ENCODE measurements at regions not wholly inside any gene's neighbourhood (a gene's known extent, or its start where the extent isn't known, plus 50 kb on each side); places are given as distances from the start of the nearest gene placed in this dataset.

GRCh38 chr9:107216329-107216728 is 66.8 kb upstream of the RAD23B start:
- H3K4me3 ChIP-seq, result no peak overlapping the region
- no peak overlapping the region for H3K9ac ChIP-seq (ENCODE audit: low read depth in 2 of 2, low read length in 2 of 2)
- intact Hi-C loops (cut with DNase I), result no loop called here
- H3K4me1 ChIP-seq, result no peaks in the 10 kb centered on the region
- no peaks in the 10 kb centered on the region for H3K9me3 ChIP-seq
- no peaks in the 10 kb centered on the region for H3K36me3 ChIP-seq
- no peak overlapping the region for H3K27ac ChIP-seq
- TF ChIP-seq CTCF (IDR thresholded peaks at IDR 0.05), result no peak
- H3K27me3 ChIP-seq, result no peaks in the 10 kb centered on the region
- DNase-seq, result no peak

- DNase-seq, result no peak
- no peak for TF ChIP-seq CTCF (IDR thresholded peaks at IDR 0.05)
- H3K4me3 ChIP-seq, result no peak overlapping the region
- H3K27ac ChIP-seq, result no peak overlapping the region
- H3K27me3 ChIP-seq, result no peaks in the 10 kb centered on the region
- no peaks in the 10 kb centered on the region for H3K9me3 ChIP-seq
- H3K36me3 ChIP-seq, result no peaks in the 10 kb centered on the region
- H3K4me1 ChIP-seq, result no peaks in the 10 kb centered on the region
- H3K9ac ChIP-seq (ENCODE audit: low read depth in 2 of 2, low read length in 2 of 2), result no peak overlapping the region
- intact Hi-C loops (cut with DNase I), result no loop called here
Observed at GRCh38 chr9:107218829-107219485, 64.1 kb upstream of the RAD23B start.

GRCh38 chr9:107219486-107220077 is 63.5 kb upstream of the RAD23B start:
- H3K9ac ChIP-seq (ENCODE audit: low read depth in 2 of 2, low read length in 2 of 2), result no peak overlapping the region
- H3K9me3 ChIP-seq, result no peaks in the 10 kb centered on the region
- no peaks in the 10 kb centered on the region for H3K36me3 ChIP-seq
- no peak for DNase-seq
- H3K4me3 ChIP-seq, result no peak overlapping the region
- no peak overlapping the region for H3K27ac ChIP-seq
- H3K4me1 ChIP-seq, result no peaks in the 10 kb centered on the region
- TF ChIP-seq CTCF (IDR thresholded peaks at IDR 0.05), result no peak
- H3K27me3 ChIP-seq, result no peaks in the 10 kb centered on the region
- intact Hi-C loops (cut with DNase I), result no loop called here

GRCh38 chr9:107221321-107221720 is 61.8 kb upstream of the RAD23B start:
- no peak overlapping the region for H3K27ac ChIP-seq
- H3K4me3 ChIP-seq, result no peak overlapping the region
- H3K4me1 ChIP-seq, result no peaks in the 10 kb centered on the region
- DNase-seq, result no peak
- no peaks in the 10 kb centered on the region for H3K36me3 ChIP-seq
- no peaks in the 10 kb centered on the region for H3K27me3 ChIP-seq
- intact Hi-C loops (cut with DNase I), result no loop called here
- no peak for TF ChIP-seq CTCF (IDR thresholded peaks at IDR 0.05)
- H3K9ac ChIP-seq (ENCODE audit: low read depth in 2 of 2, low read length in 2 of 2), result no peak overlapping the region
- H3K9me3 ChIP-seq, result no peaks in the 10 kb centered on the region

GRCh38 chr9:107222020-107222522 is 61.0 kb upstream of the RAD23B start:
- no peak overlapping the region for H3K9ac ChIP-seq (ENCODE audit: low read depth in 2 of 2, low read length in 2 of 2)
- H3K9me3 ChIP-seq, result no peaks in the 10 kb centered on the region
- H3K36me3 ChIP-seq, result no peaks in the 10 kb centered on the region
- no peak overlapping the region for H3K4me3 ChIP-seq
- intact Hi-C loops (cut with DNase I), result no loop called here
- H3K27ac ChIP-seq, result no peak overlapping the region
- no peaks in the 10 kb centered on the region for H3K27me3 ChIP-seq
- no peak for DNase-seq
- TF ChIP-seq CTCF (IDR thresholded peaks at IDR 0.05), result no peak
- H3K4me1 ChIP-seq, result no peaks in the 10 kb centered on the region
